NCI-H1092 (cell line): ENCODE measurements at regions not wholly inside any gene's neighbourhood (a gene's known extent, or its start where the extent isn't known, plus 50 kb on each side); places are given as distances from the start of the nearest gene placed in this dataset.

ENCODE experiments used
- DNase-seq: peaks from one replicate; lab custom pipeline; 2025; lab: John Stamatoyannopoulos, UW

- DNase-seq, result no peak
Observed at GRCh38 chr5:164350236-164350635, 844.8 kb downstream of the MAT2B start.

DNA sequence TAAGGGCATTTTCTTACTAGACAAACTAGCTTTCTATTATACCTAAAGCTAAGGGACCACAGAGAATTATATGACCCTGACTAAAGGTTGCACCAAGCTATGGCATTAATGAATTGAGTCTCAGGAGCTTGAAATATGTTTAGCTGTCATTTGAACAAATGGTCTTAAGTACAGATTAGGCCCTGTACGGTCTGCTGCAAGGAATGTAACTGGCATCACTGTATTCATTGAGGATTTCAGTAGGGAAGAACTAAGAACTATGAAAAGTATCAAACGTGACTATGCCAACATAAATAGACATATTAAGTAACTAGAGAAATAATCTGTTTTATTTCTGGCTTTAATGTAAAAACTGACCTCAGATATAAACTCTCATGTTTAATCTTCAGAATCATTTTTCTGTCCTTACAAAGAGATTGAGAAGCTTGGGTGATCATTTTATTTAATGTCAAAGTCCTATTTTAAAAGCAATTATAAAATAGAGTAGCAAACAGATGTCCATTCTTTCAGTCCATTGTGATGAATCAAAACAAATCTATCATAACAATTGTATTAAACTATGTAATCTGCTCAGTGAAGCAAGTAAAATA, 845.9 kb downstream of the MAT2B start:
- DNase-seq, result no peak

- DNase-seq, result no peak
Observed at GRCh38 chr5:164352695-164353094, 847.3 kb downstream of the MAT2B start.

DNA sequence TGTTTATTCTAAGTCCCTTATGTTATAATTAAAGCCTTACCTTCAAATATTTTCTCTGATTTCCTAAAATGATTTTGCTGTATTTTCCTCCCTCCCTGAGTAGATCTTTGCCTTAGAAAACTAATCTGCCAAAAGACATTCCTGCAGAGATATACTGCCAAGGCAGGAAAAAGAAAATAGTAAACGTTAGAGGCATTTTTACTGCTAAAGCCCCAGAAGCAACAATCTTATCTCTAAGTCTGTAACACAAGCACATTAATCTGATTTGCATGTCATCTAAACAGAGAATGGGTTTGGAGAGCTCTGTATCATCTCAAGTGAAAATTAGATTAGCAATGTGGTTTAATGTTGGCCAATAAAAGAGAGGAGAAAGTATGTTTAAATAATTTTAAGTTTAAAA, 847.7 kb downstream of the MAT2B start:
- DNase-seq, result no peak

DNA sequence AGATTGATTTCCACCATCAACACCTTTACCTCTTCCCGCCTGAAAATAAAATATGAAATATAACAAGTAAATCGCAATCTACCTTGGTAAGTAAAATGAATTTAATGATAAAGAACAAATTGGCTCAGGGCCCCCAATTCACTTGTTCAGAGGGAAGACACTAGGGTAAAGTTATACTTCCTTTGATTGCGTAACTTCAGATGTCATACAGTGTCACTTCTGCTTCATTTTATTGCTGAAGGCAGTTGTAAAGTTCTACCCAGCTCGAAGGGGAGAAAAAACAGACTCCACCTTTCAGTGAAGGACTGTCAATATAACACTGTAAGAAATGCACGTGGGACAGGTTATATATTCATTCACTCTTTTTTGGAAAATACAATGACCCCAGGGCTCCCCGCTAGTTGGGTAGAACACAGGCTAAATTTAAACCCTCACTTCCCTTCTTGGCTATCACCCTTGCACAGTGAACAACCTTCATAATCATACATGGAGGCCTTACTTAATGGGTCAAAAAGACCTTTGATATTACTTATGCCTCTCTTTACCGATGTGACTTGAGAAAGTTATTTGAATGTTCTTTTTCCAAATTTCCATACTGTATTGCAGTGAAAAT, 848.8 kb downstream of the MAT2B start:
- no peak for DNase-seq

DNA sequence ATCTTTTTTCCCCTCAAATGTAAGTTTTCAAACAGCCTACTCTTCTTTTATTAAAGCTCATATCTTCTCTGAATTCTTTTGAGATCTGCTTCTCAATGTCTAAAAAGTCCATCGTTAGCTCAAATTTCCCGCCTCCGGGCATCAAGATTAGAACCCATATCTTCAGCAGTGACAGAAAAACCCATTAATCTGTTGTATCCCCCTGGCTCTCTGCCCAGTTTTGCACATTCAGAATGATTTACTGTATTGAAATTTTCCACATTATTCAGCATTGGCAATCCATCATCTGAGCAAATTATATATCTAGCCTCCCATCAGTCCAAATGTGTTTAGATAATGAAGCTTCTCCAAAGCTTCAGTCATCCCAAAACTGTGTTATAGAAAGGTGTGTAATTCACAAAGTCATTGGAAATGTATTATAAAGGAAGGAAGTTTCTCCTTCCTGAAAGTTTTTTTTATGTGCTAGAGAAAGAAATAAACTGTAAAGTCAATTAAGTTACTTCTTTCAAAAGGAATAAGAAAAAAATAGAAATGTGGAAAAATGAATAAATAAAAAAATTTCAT, 849.9 kb downstream of the MAT2B start:
- DNase-seq, result no peak

DNA sequence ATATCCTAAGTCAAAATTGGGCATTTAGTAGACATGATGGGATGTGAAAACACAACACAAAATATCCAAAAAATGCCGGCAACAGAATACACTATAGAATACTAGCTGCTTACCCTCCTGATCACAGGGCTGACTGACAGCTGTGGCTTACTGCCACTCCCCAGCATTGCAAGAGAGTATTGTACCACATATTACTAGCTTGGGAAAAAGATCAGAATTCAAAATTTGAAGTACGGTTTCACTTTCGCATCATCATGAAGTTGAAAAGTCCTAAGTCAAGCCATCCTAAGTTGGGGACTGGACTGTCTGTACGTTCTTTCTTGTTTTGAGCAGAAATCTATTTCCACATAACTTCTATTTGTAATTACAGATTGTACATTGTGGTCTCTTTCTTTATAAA, 851.4 kb downstream of the MAT2B start:
- no peak for DNase-seq

GRCh38 chr5:164357395-164358033, 852.1 kb downstream of the MAT2B start:
- DNase-seq, result no peak

- no peak for DNase-seq
Observed at GRCh38 chr5:164358531-164359259, 853.3 kb downstream of the MAT2B start.

DNA sequence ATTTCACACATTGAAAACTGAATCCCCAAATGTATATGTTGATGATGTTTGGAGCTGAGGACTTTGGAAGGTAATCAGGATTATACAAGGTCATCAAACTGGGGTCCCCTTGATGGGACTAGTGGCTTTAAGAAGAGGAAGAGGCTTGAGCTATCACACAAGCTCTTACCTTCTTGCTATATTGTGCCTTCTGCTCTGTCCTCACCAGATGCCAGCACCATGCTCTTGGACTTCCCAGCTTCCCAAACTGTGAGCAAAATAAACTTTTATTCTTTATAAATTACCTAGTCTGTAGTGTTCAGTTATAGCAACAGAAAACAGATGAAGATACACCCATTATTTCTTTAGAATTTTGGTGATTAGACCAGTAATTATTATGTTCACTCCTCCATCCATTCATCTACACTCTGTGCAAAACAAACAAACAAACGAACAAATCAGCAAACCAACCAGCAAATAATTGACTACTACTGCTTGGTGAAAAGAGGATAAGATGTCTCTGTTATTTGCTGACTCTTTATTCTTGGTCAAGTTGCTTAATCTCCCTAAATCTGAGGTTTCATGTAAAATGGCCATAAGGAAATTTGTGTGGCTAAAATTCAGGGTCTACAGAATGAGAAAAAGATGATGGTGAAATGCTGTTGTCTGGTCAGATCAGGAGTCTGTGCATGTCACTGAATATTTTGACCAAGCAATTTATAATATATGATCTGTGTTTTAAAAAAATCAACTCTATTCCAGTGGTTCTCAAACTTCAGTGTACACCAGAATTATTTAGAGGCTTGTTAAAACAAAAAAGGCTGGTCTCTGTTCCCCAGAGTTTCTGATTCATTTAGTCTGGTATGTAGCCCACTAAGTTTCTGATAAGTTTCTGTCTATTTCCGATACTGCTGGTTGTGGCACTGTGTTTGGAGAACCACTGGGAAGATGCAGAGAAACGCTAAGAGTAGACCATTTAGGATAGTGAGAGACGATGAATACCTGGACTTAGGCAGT, 854.1 kb downstream of the MAT2B start:
- DNase-seq, result no peak

DNA sequence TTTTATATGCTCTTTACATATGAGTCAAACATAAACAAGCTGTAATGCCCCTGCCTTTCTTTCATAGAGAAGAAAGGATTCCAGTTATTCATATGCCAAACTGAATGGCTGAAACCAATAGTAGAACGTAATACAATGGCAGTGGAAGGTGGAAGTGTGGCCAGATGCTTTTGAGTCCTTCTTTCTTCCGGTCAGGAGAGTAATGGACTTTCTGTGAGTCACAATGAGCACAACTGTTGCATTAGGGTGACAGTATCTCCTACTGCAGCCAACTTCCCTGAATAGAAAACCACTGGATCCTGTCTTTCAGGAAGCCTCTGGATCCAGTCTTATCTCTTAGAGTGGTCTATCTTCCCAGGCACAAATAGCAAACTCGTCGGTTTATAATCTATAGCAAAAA, 855.2 kb downstream of the MAT2B start:
- DNase-seq, result no peak

DNA sequence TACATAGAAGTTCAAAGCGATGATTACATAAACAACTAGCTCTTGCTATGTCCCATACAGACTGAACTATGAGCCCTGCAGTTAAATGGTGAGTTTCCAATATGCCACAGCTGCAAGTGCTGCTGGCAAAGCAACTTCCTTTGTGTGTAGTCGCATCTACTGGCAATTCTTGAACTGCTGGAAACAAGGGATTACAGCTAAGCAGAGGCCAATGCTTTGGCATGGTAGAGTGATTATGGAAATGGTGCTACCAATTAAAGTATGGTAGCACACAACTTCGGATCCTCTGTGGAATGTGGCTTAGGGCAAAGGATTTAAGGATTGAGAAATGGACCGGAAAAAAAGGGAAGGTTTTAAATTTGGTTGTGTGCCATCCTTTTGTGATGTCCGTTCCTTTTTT, 856.6 kb downstream of the MAT2B start:
- DNase-seq, result no peak

DNA sequence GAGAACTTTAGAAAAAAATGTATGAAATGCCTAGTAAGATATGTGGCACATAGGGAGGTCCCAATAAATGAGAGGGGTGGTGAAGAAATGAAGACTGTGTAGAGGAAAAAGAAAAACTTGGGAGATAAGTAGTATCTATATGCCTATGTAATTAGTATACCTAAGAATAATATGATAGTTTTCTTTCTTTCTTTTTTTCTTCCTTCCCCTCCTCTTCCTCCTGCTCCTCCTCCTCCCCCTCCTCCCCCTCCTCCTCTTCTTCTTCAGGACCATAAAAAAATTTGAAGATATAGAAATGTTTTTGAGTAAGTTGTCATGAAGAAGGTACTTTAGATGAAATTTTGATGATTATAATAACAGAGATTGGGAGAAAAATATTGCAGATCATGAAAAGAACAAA, 857.4 kb downstream of the MAT2B start:
- DNase-seq, result no peak

DNA sequence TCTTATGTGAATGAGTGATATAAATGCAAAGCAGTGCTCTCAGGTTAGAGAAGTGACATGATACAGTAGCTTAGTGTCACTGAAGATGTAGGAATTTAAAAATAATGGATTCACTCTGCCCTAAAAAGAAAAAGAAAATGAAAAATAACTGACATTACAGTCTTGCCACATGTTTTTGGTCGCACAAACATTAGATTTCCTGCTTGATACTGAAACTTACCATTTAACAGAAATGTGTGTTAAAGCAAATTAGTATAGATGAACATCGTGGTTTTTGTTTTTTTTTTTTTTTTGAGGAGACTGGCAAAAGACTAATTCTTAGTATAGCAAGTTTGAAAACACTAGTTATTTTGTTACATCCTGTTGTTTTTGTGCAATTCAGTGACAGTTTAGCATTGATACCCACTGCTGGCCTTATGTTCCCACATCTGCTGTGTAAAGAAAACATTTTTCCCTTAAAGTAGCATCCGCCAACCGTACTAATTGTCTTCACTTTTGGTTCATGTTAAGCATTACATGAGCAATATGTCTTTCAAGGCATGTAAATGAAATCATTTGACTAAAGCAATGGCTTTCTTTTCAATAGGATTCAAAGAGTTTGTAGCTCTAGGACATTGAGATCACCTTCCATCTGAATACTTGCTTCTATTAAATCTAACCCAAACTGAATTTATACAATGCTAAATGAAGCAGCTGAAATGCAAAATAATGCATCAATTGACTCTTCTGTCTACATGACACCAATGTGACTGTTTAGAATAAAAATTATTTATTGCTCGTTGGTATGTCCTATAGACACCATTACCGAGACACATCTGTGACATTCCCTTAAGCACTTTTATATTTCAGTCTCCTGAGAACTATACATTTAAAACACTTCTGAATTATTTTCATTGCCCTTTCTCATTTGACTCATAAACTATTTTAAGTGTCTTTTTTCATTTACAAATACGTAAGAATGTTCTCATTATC, 859.1 kb downstream of the MAT2B start:
- no peak for DNase-seq

GRCh38 chr5:164370841-164371240, 865.4 kb downstream of the MAT2B start:
- no peak for DNase-seq

GRCh38 chr5:164372892-164373291, 867.5 kb downstream of the MAT2B start:
- DNase-seq, result no peak

DNA sequence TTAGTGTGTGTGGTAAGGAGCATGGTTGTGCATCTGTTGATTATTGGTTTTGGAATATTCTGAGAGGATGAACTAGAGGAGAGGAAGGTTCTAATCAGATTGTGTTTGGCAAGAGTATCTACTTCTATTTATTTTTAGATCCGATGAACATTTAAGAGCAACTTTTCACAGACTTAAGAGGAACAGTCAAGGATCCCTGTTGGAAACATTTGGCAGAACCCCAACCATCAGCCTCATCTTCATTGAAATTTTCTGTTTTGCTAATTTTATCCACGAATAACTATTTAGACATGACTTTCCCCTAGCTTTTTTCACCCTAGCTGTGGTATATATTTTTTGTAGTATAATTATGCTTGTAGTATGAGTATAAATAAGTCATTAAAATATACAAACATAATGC, 868.5 kb downstream of the MAT2B start:
- no peak for DNase-seq

- no peak for DNase-seq
Observed at GRCh38 chr5:164375051-164375450, 869.6 kb downstream of the MAT2B start.

GRCh38 chr5:164376843-164377242, 871.4 kb downstream of the MAT2B start:
- DNase-seq, result no peak

DNA sequence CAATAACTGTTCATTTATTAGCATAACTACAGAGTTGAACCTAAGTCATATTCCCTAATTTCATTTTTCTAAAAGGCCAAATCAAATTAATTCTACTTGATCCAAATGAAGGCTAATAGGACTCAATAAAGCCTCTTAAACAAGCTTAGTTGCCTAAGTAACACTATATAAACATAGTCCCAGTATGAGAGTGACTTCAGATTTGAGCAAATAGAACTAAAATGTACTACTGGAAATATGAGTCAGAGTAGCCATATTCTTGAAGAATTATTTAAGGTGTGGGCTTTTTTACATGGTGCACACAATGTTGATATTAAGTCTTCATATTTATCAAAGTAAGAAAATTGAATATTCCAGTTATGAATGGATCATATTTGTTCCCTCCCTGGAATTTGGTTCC, 872.3 kb downstream of the MAT2B start:
- no peak for DNase-seq
